Osteocyte (in vitro differentiated cells): ENCODE measurements at regions not wholly inside any gene's neighbourhood (a gene's known extent, or its start where the extent isn't known, plus 50 kb on each side); places are given as distances from the start of the nearest gene placed in this dataset.
"Not testable (repeated sequence)": the region's sequence is repeated elsewhere in the genome, so short reads cannot be mapped to it uniquely, and the experiment has no call there.

Source experiments
- DNase-seq: peaks from one replicate; pipeline ENCODE4 v3.0.0; 2021; ENCODE audit warnings: mixed read lengths; ENCODE audit not compliant: unreplicated experiment; ENCODE audit errors: extremely low spot score
- H3K27ac Mint-ChIP-seq: one replicate; pipeline ENCODE4 v1.8.0; 2021; ENCODE audit warnings: mild to moderate bottlenecking, mixed read lengths; ENCODE audit not compliant: unreplicated experiment
- H3K27me3 Mint-ChIP-seq: one replicate; pipeline ENCODE4 v1.8.0; 2021; ENCODE audit warnings: mixed read lengths; ENCODE audit not compliant: unreplicated experiment
- H3K36me3 Mint-ChIP-seq: one replicate; pipeline ENCODE4 v1.8.0; 2021; ENCODE audit warnings: mixed read lengths; ENCODE audit not compliant: unreplicated experiment
- H3K4me1 Mint-ChIP-seq: one replicate; pipeline ENCODE4 v1.8.0; 2021; ENCODE audit warnings: mixed read lengths; ENCODE audit not compliant: unreplicated experiment
- H3K4me3 Mint-ChIP-seq: one replicate; pipeline ENCODE4 v1.8.0; 2021; ENCODE audit warnings: mild to moderate bottlenecking, moderate library complexity, mixed read lengths; ENCODE audit not compliant: unreplicated experiment
- H3K9me3 Mint-ChIP-seq: one replicate; pipeline ENCODE4 v1.8.0; 2021; ENCODE audit warnings: mixed read lengths; ENCODE audit not compliant: unreplicated experiment
- TF ChIP-seq, protein P1 (sequence below): fragments of 200-600 bp; sonication (generic); IDR thresholded peaks from 2 replicates; pipeline ENCODE4 v1.5.0; 2021; ENCODE audit warnings: antibody characterized with exemption, mild to moderate bottlenecking, moderate library complexity

- H3K27me3 Mint-ChIP-seq, result peaks cover 32% of the 10 kb centered on the region
- no peak overlapping the region for H3K4me3 Mint-ChIP-seq
- no peak for DNase-seq
- H3K9me3 Mint-ChIP-seq, result peaks cover 17% of the 10 kb centered on the region
- H3K4me1 Mint-ChIP-seq, result peaks cover 7% of the 10 kb centered on the region
- TF ChIP-seq, protein P1, sequence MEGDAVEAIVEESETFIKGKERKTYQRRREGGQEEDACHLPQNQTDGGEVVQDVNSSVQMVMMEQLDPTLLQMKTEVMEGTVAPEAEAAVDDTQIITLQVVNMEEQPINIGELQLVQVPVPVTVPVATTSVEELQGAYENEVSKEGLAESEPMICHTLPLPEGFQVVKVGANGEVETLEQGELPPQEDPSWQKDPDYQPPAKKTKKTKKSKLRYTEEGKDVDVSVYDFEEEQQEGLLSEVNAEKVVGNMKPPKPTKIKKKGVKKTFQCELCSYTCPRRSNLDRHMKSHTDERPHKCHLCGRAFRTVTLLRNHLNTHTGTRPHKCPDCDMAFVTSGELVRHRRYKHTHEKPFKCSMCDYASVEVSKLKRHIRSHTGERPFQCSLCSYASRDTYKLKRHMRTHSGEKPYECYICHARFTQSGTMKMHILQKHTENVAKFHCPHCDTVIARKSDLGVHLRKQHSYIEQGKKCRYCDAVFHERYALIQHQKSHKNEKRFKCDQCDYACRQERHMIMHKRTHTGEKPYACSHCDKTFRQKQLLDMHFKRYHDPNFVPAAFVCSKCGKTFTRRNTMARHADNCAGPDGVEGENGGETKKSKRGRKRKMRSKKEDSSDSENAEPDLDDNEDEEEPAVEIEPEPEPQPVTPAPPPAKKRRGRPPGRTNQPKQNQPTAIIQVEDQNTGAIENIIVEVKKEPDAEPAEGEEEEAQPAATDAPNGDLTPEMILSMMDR, result no peak
- peaks cover 7% of the 10 kb centered on the region for H3K36me3 Mint-ChIP-seq
- no peak overlapping the region for H3K27ac Mint-ChIP-seq
These were observed 81.4 kb upstream of the HES1 start for GRCh38 chr3:194054540-194054939.

DNA sequence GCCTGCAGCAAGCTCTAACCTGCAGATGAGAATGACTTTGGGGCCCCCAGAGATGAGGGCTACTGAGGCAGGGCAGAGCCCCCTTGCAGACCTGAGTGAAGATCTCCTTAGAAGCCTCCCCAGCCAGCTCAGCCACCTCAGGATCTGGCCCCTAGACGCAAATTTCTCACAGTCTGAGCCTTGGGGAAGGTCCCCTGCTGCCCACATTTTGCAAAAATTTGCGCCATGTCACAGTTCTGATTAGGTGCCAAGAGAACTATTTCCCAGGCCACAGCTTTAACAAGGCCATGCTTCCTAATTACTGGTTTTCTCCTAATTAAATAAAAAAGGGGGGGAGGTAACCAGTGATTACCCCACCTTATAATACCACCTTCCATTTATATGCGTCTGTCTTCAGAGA is 81.0 kb upstream of the HES1 start:
- H3K36me3 Mint-ChIP-seq, result peaks cover 7% of the 10 kb centered on the region
- peaks cover 7% of the 10 kb centered on the region for H3K4me1 Mint-ChIP-seq
- peaks cover 17% of the 10 kb centered on the region for H3K9me3 Mint-ChIP-seq
- no peak for DNase-seq
- H3K27me3 Mint-ChIP-seq, result peaks cover 31% of the 10 kb centered on the region
- TF ChIP-seq, protein P1, result no peak
- no peak overlapping the region for H3K27ac Mint-ChIP-seq
- H3K4me3 Mint-ChIP-seq, result no peak overlapping the region

GRCh38 chr3:194056323-194056722 is 79.6 kb upstream of the HES1 start:
- H3K36me3 Mint-ChIP-seq, H3K4me3 Mint-ChIP-seq, DNase-seq, H3K27ac Mint-ChIP-seq, H3K4me1 Mint-ChIP-seq, H3K9me3 Mint-ChIP-seq: not testable (repeated sequence)
- peaks cover 23% of the 10 kb centered on the region for H3K27me3 Mint-ChIP-seq

DNA sequence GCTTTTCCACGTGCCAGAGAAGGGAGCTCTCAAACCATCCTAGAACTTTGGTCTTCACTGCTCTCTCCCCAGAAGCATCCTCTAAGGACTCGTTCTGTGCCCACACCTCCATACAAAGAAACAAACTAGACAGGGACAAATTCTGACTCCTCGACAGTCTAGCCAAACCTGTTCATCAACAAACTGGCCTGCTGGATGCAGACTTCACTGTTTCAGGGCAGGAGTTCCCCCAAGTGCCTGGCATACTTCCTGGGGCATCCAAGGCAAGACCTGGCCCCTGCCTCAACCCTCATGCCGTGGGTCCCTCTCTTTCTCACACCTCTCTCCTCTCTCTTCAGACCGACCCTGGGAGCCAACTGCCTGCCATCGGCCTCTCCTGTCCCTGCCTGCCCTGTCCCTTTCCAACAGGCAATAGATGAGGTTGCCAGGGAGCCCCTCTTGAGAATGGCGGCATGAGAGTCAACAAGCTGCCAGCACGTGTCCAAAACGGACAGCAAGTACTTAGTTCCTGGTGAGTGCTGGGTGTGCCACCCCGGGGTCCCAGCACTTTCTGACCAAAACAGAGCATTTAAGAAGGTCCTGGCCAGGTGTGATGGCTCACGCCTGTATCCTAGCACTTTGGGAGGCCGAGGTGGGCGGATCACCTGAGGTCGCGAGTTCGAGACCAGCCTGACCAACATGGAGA is 79.1 kb upstream of the HES1 start:
- DNase-seq, result no peak
- peaks cover 3% of the 10 kb centered on the region for H3K9me3 Mint-ChIP-seq
- H3K4me3 Mint-ChIP-seq, result no peak overlapping the region

GRCh38 chr3:194057570-194058188 is 78.3 kb upstream of the HES1 start:
- peaks cover 7% of the 10 kb centered on the region for H3K4me1 Mint-ChIP-seq
- TF ChIP-seq, protein P1, result no peak
- peak overlapping the region; percentile 30 for H3K4me3 Mint-ChIP-seq
- no peak for DNase-seq
- H3K9me3 Mint-ChIP-seq, result no peaks in the 10 kb centered on the region
- no peaks in the 10 kb centered on the region for H3K36me3 Mint-ChIP-seq
- H3K27ac Mint-ChIP-seq, result no peak overlapping the region
- peaks cover 20% of the 10 kb centered on the region for H3K27me3 Mint-ChIP-seq

More for the DNA sequence above, 79.1 kb upstream of the HES1 start:
- TF ChIP-seq, protein P1, result no peak
- Mint-ChIP-seq H3K4me1 (peaks cover 7% of the 10 kb centered on the region), H3K27me3 (peaks cover 21% of the 10 kb centered on the region), H3K27ac (no peak overlapping the region), H3K36me3 (peaks cover 3% of the 10 kb centered on the region)
